RWPE2 (cell line): ENCODE measurements at regions not wholly inside any gene's neighbourhood (a gene's known extent, or its start where the extent isn't known, plus 50 kb on each side); places are given as distances from the start of the nearest gene placed in this dataset.

ENCODE experiments used
- ATAC-seq: fragments of 200-7000 bp; cut with Tn5 transposase; 3 replicates; pipeline ENCODE4 v1.9.1; 2021; ENCODE audit warnings: low read depth
- DNase-seq: peaks from one replicate; pipeline ENCODE4 v3.0.0-alpha.2; 2020; ENCODE audit warnings: low spot score
- H3K27ac ChIP-seq: fragments of 450-650 bp; 2 replicates; pipeline ENCODE4 v1.5.1; 2017; ENCODE audit warnings: mild to moderate bottlenecking; ENCODE audit not compliant: poor library complexity, severe bottlenecking
- H3K27me3 ChIP-seq: fragments of 250-450 bp; sonication (Bioruptor Pico); 2 replicates; pipeline ENCODE4 v1.5.1; 2021; ENCODE audit warnings: mild to moderate bottlenecking, moderate library complexity; ENCODE audit not compliant: insufficient read depth, poor library complexity, severe bottlenecking
- H3K36me3 ChIP-seq: fragments of 250-450 bp; sonication (Bioruptor Pico); 2 replicates; pipeline ENCODE4 v1.5.1; 2020; ENCODE audit warnings: low read depth, mild to moderate bottlenecking, moderate library complexity
- H3K4me1 ChIP-seq: fragments of 250-450 bp; sonication (Bioruptor Pico); 2 replicates; pipeline ENCODE4 v1.5.1; 2021; ENCODE audit warnings: mild to moderate bottlenecking, moderate library complexity; ENCODE audit not compliant: insufficient read depth, poor library complexity, severe bottlenecking
- H3K4me3 ChIP-seq: fragments of 250-450 bp; sonication (Bioruptor Pico); 2 replicates; pipeline ENCODE4 v1.5.1; 2021; ENCODE audit warnings: mild to moderate bottlenecking, moderate library complexity; ENCODE audit not compliant: severe bottlenecking
- H3K9me3 ChIP-seq: fragments of 250-450 bp; sonication (Bioruptor Pico); 2 replicates; pipeline ENCODE4 v1.5.1; 2021; ENCODE audit warnings: mild to moderate bottlenecking, moderate library complexity; ENCODE audit not compliant: severe bottlenecking
- CTCF ChIP-seq: fragments of 450-650 bp; IDR thresholded peaks from one replicate; pipeline ENCODE4 v1.5.1; 2017; ENCODE audit warnings: mild to moderate bottlenecking, moderate library complexity; ENCODE audit not compliant: poor library complexity, severe bottlenecking

GRCh38 chr5:155620821-155621410, 607.4 kb downstream of the KIF4B start:
- H3K36me3 ChIP-seq: no peaks in the 10 kb centered on the region
- peaks cover 3% of the 10 kb centered on the region for H3K27me3 ChIP-seq
- no peaks in the 10 kb centered on the region for H3K4me1 ChIP-seq
- H3K27ac ChIP-seq: no peak overlapping the region
- no peak for TF ChIP-seq CTCF
- H3K9me3 ChIP-seq: no peaks in the 10 kb centered on the region
- no peak for DNase-seq
- ATAC-seq: 0 out of 3 replicates have a peak, but pooled peaks have one; percentile 14
- H3K4me3 ChIP-seq: no peak overlapping the region

DNA sequence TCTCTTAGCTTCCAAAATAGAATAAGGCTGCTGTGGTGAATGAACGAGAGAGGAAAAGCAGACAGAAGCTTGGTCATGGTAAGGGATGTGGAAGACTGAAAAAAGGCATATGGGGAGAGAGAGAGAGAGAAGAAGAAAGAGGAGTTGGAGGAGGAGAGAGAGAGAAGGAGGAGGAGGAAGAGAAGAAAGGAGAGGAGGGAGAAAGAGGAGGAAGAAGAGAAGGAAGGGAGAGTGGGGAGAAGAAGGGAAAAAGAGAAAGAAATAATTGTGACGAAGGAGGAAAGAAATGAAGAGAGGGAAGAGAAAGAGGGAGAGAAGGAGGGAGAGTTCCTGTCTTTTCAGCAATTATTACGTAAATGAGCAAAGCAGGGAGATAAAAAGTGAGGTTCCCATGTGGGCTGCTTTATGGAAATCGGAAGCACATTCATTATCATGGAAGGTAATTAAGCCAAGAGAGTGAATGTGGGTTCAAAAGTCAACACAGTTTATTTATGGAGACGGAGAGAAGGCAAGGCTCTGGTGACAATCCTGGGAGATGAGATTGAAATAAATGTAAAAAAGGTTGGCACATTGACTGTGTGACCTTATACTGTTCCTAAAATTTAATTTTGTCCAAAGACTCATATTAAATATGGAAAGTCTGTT, 611.2 kb downstream of the KIF4B start:
- no peaks in the 10 kb centered on the region for H3K4me1 ChIP-seq
- H3K27me3 ChIP-seq: peaks cover 3% of the 10 kb centered on the region
- H3K4me3 ChIP-seq: no peak overlapping the region
- no peaks in the 10 kb centered on the region for H3K36me3 ChIP-seq
- no peak for ATAC-seq
- no peak for TF ChIP-seq CTCF
- no peaks in the 10 kb centered on the region for H3K9me3 ChIP-seq
- no peak overlapping the region for H3K27ac ChIP-seq
- DNase-seq: no peak

GRCh38 chr5:155625315-155625714, 611.8 kb downstream of the KIF4B start:
- Histone ChIP-seq H3K27me3 (peaks cover 3% of the 10 kb centered on the region), H3K27ac (no peak overlapping the region), H3K4me3 (no peak overlapping the region), H3K9me3 (no peaks in the 10 kb centered on the region), H3K4me1 (no peaks in the 10 kb centered on the region), H3K36me3 (no peaks in the 10 kb centered on the region)
- no peak for TF ChIP-seq CTCF
- ATAC-seq (no peak), DNase-seq (no peak)

DNA sequence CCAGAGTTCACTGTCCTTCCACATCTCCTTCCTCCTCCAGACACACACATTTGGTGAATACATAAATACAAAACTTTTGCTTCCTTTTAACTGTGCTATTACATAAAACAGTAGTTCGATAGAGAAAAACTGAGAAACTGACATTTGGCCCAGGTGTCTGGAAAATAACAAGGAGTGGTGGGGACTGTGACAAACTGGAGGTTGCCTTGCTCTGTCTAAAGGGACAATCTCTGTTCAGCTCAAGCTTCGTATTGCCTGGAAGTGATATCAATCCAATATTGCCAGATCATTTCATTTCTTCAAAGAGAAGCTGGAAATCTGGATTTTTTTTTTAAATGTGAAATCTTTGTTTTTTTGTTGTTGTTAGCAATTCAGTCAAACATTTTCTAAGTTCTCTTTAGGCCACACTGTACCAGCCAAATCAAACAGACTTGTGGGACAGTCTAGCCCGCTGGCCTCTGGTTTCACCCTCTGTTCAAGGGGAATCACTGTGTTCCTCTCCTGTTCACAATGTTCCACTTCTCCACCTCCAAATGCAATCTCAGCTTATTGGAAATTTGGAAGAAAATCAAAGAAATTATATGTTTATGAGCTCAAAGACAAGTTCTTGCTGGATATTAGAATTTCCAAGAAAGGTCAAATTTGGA, 612.5 kb downstream of the KIF4B start:
- H3K4me1 ChIP-seq: peaks cover 4% of the 10 kb centered on the region
- H3K27me3 ChIP-seq: peaks cover 3% of the 10 kb centered on the region
- no peak overlapping the region for H3K4me3 ChIP-seq
- no peak for ATAC-seq
- no peaks in the 10 kb centered on the region for H3K36me3 ChIP-seq
- DNase-seq: no peak
- no peaks in the 10 kb centered on the region for H3K9me3 ChIP-seq
- no peak overlapping the region for H3K27ac ChIP-seq
- no peak for TF ChIP-seq CTCF

GRCh38 chr5:155626592-155626991, 613.0 kb downstream of the KIF4B start:
- H3K4me3 ChIP-seq: no peak overlapping the region
- ATAC-seq (no peak), DNase-seq (no peak)
- peaks cover 10% of the 10 kb centered on the region for H3K4me1 ChIP-seq
- peaks cover 4% of the 10 kb centered on the region for H3K9me3 ChIP-seq
- no peak for TF ChIP-seq CTCF
- H3K27me3 ChIP-seq: peaks cover 3% of the 10 kb centered on the region
- H3K36me3 ChIP-seq: no peaks in the 10 kb centered on the region
- H3K27ac ChIP-seq: no peak overlapping the region
